HG03045 (cell line): ENCODE measurements at regions not wholly inside any gene's neighbourhood (a gene's known extent, or its start where the extent isn't known, plus 50 kb on each side); places are given as distances from the start of the nearest gene placed in this dataset.

Experiments used
- ATAC-seq: cut with Tn5 transposase; IDR thresholded peaks from one replicate; pipeline ENCODE4 v1.9.1; 2021; ENCODE audit warnings: mild to moderate bottlenecking, moderate library complexity; ENCODE audit not compliant: unreplicated experiment

DNA sequence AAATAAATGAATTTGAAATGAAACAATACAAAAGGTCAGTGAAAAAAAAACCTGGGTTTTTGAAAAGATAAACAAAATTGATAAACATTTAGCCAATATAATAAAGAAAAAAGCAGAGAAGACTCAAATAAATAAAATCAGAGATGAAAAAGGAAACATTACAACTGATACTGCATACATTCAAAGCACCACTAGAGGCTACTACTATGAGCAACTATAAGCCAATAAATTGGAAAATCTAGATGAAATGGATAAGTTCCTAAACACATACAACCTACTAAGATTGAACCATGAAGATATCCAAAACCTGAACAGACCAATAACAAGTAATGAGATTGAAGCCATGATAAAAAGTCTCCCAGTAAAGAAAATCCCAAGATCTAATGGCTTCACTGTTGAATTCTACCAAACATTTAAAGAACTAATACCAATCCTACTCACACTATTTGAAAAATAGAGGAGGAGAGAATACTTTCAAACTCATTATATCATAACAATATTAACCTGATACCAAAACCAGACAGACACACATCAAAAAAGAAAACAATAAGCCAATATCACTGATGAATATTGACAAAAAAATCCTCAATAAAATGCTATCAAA is 80.8 kb upstream of the CERS6 start:
- ATAC-seq, result no peak

DNA sequence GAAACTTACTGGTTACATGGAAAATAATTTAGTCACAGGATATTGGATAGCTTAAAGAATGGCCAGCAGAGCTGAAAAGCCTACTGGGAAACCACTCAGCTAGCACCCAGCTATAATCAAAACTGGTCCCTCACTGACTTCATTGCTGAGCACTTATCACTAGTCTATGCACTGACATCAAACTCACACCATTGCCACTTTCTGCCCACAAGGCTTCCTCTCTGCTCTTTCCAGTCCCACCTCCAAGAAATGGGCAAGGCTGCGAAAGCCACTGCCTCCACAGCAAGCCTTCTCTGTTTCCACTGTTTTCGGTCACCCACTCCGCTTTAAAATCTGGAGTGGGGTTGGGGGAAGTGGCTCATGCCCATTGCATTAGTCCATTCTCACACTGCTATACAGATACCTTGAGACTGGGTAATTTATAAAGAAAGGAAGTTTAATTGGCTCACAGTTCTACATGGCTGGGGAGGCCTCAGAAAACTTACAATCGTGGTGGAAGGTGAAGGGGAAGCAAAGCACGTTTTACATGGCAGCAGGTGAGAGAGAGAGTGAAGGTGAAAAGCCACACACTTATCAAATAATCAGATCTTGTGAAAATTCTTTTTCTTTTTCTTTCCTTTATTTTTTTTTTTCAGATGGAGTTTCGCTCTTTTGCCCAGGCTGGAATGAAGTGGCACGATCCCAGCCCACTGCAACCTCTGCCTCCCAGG is 77.0 kb upstream of the CERS6 start:
- ATAC-seq, result no peak

DNA sequence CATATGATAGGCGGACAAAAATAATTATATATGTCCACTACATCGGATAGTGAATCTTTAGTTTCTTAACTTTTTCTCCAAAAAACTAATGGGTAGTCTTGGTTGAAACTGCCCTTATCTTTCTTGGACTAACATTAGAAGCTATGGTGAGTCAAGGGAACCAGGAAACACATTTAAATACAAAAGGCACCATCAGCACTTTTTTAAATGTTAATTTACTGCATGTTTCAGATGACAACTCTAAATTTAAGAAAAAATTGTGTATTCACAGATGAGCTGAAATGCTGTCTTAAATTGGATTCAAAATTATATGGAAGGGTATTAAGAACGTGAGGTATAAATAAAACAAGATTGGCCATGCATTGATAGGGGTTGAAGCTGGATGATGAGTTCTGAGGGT is 75.6 kb upstream of the CERS6 start:
- ATAC-seq, result no peak

DNA sequence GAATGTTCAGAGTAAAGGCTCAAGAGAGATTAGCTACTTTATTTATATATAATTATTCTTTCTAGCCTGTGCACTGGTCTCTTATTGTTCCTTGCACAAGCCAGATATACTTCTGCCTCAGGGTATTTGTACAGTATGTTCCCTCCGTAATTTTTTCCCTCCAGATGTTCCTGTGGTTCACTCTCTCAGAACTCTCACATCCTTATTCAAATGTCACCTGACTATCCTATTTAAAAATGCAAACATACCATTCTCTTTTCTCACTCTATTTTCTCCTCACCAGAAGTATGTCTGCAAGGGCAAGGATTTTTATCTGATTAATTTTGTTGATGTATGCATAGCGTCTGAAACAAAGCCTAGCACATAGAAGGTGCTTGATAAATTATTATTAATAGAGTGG is 64.0 kb upstream of the CERS6 start:
- ATAC-seq, result no peak

DNA sequence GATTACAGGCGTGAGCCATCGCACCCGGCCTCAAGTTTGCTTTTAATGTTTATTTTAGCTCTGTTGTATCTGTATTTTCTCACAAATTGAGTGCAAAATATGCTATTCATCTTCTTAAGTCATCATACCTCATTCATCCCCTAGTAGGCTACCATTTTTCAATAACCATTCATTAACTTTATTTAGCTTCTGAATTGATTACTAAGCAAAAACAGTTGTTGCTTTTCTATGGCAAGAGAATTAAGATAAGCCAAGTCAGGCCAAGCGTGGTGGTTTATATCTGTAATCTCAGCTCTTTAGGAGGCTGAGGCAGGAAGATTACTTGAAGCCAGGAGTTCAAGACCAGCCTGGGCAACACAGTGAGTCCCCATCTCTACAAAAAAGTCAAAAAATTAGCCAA is 63.3 kb upstream of the CERS6 start:
- ATAC-seq, result no peak

DNA sequence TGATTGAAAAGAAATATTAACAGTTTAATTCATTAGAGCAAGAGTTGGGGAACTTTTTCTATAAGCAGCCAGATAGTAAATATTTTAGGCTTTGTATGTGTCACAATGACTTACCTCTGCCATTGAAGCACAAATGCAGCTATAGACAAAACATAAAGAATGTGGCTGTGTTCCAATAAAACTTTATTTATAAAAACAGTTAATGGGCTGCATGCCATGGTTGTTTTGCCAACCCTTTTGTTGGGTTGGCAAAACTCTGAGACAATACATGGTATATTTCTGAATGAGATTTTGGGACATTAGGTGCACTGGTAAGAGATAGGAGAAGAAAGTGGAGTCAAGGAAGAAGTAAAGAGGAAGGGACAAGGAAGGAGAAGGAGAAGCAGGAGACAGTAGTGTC is 61.8 kb upstream of the CERS6 start:
- no peak for ATAC-seq

DNA sequence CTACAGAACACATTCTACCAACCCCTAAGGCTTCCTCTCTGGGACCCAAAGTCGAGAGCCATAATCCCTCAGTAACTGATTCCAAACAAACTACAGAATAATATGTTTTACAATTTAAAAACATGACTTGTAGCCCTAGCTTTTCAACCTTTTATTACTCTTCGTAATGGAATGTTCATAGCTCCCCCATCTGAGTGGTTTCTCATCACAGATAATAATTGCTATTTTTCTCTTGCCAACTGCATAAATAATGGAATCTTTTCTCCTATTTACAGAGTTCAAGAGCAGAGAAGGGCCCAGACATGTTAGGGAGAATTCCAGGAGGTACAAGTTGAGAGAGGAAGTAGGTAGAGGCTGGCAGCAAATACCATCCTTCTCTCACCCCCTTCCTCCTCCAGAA is 59.9 kb upstream of the CERS6 start:
- no peak for ATAC-seq

DNA sequence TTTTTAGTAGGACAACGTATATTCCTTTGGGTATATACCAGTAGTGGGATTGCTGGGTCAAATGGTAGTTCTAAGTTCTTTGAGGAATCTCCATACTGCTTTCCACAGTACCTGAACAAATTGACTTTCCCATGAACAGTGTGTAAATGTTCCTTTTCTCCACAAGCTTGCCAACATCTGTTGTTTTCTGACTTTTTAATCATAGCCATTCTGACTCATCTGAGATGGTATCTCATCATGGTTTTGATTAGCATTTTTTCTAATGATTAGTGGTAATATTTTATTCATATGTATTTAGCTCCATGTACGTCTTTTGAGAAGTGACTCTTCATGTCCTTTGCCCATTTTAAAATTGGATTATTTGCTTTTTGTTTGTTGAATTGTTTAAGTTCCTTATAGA is 58.4 kb upstream of the CERS6 start:
- no peak for ATAC-seq

DNA sequence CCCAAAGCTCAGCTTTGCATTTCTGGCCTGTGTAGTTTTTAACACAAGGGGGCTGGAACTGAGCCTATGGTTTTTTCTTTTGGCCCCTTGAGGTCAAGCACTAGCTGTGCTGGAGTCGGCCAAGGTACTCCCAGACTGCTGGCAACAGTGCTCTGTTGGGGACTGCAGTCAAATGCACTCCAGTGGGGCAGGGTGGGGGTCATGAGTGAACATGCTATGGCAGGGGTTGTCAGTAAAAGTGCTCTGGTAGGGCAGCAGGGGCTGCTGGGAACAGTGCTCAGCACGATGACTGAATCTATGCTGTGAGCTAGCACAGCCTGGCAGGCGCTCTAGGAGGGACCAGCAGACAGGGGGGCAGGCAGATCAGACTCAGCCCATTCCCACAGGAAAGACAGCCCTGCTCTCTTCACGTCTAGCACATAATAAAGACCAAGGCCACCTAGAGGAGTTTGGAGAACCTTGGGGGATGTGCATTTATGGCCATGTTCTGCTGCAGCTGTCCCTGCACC is 55.0 kb upstream of the CERS6 start:
- no peak for ATAC-seq

DNA sequence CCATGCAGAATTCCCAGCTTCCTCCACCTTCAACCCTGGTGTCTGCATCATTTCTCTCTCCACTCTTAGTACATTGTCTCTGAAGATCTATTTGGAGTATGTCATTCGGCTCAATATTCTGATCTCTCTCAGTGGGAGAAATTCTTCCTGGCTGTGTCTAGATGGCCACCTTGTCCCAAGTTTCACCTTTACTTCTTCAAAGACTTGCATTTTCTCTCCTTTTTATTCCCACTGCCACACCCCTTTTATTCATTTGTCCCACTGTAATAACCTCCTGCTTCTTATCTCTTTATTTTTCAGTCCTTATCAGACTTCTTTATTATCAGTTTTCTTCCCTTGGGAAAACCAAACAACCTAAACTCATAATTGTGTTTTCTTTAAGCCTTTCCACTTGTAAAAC is 54.3 kb upstream of the CERS6 start:
- no peak for ATAC-seq

DNA sequence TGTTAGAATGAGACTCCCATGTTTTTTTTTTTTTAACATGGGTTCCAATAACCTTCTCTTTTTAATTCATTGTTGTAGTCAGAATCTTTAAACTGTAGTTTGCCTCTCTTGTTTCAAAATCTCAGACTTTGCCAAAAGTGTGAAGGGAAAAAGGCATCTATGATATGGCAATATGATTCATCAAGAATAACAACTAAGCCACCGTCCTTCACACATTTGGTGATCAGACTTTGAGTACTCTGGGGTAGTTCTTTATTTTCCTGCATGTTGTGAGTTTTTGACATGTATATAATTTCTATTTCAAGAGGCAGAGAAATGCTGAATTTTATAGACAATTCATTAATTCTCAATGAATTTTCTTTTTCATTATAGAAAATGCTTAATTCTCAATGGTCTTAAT is 53.5 kb upstream of the CERS6 start:
- no peak for ATAC-seq

DNA sequence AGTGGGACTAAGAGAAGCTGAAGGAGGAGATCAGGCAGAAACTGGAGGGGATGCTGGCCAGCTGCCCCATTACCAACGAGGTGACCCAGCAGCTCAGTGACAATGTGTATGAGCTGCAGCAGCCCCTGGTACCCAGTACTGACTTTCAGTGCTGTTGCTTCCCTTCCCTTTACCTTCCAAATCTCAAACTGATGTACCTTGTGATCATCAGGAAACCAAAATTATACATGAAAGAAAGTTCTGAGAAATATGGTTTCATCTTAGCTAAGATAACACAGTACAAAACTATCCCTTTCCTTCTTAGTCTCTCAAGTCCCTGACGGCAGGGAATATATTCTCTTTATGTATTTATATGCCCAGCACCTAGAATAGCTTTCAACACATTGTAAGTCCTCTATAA is 52.3 kb upstream of the CERS6 start:
- no peak for ATAC-seq

DNA sequence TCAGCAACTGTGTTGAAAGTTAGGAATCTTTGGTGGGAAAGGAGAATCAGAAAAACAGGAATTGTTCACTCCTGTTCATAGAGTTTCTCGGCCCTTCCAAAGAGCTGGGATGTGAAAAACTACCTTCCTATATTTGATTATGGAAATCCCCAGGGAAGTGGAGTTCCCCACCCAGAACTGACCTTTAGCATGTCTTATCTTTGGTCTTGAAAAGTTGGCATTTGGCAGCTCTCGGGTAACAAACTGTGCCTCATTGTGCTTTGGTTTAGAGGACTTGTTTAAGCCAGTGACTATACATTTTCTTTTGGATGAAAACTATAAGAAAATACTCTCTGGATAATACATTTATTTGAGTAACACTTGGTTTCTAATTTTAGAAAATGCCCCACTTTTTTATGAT is 51.3 kb upstream of the CERS6 start:
- no peak for ATAC-seq
